Mesothelial cell of epicardium (in vitro differentiated cells): ENCODE measurements at regions not wholly inside any gene's neighbourhood (a gene's known extent, or its start where the extent isn't known, plus 50 kb on each side); places are given as distances from the start of the nearest gene placed in this dataset.

Source experiments
- DNase-seq, 2 experiments: peaks; one replicate each; pipeline ENCODE4 v3.0.0; 2021; ENCODE audit warnings: low spot score in 2 of 2; ENCODE audit not compliant: unreplicated experiment in 2 of 2
- H3K27ac Mint-ChIP-seq: 2 replicates; pipeline ENCODE4 v1.8.0; 2021; ENCODE audit warnings: mixed read lengths
- H3K27me3 Mint-ChIP-seq: 2 replicates; pipeline ENCODE4 v1.8.0; 2021; ENCODE audit warnings: low read depth, mixed read lengths
- H3K36me3 Mint-ChIP-seq: 2 replicates; pipeline ENCODE4 v1.8.0; 2021; ENCODE audit warnings: mixed read lengths
- H3K4me1 Mint-ChIP-seq: 2 replicates; pipeline ENCODE4 v1.8.0; 2021; ENCODE audit warnings: mixed read lengths
- H3K4me3 Mint-ChIP-seq: 2 replicates; pipeline ENCODE4 v1.8.0; 2021; ENCODE audit warnings: mild to moderate bottlenecking, moderate library complexity, mixed read lengths
- H3K9me3 Mint-ChIP-seq: 2 replicates; pipeline ENCODE4 v1.8.0; 2021; ENCODE audit warnings: mixed read lengths
- TF ChIP-seq, protein P1 (sequence below): fragments of 200-600 bp; sonication (generic); IDR thresholded peaks from one replicate; pipeline ENCODE4 v1.5.0; 2021; ENCODE audit warnings: antibody characterized with exemption; ENCODE audit not compliant: unreplicated experiment

DNA sequence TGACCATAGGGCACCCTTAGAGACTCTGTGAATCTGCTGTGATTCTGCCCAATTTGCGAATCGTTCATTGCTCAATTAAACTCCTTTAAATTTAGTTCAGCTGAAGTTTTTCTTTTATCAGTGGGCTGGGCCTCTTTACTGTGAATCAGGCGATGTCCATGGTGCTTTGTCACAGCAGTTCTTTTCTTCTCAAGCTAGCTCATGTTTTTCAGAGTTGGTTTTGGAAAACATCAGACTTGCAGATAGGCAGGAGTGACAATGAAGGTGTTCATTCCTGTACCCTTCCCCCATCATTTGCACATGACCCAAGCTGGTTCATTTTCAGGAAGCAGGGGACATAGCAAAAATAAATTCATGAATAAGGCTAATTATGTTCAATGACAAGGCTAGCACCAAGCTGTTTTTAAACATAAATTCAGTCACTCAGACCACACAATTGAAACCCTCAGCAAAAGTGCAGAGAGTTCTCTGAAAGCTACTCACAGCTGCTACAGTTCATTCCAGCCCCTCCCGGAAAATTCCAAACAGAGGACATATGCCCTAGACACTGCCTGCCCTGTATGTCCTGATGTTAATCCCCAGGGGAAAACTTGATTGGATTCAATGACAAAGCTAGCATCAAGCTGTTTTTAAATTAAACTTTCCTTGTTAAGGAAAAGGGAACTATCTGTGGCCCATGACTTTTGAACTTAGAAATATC is 383.3 kb downstream of the C12orf75 start:
- no peaks in the 10 kb centered on the region for H3K9me3 Mint-ChIP-seq
- H3K4me3 Mint-ChIP-seq = no peak overlapping the region
- no peaks in the 10 kb centered on the region for H3K27me3 Mint-ChIP-seq
- H3K36me3 Mint-ChIP-seq = no peaks in the 10 kb centered on the region
- TF ChIP-seq, protein P1, sequence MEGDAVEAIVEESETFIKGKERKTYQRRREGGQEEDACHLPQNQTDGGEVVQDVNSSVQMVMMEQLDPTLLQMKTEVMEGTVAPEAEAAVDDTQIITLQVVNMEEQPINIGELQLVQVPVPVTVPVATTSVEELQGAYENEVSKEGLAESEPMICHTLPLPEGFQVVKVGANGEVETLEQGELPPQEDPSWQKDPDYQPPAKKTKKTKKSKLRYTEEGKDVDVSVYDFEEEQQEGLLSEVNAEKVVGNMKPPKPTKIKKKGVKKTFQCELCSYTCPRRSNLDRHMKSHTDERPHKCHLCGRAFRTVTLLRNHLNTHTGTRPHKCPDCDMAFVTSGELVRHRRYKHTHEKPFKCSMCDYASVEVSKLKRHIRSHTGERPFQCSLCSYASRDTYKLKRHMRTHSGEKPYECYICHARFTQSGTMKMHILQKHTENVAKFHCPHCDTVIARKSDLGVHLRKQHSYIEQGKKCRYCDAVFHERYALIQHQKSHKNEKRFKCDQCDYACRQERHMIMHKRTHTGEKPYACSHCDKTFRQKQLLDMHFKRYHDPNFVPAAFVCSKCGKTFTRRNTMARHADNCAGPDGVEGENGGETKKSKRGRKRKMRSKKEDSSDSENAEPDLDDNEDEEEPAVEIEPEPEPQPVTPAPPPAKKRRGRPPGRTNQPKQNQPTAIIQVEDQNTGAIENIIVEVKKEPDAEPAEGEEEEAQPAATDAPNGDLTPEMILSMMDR = no peak
- peaks cover 4% of the 10 kb centered on the region for H3K4me1 Mint-ChIP-seq
- no peak overlapping the region for H3K27ac Mint-ChIP-seq
- no peak for DNase-seq

DNA sequence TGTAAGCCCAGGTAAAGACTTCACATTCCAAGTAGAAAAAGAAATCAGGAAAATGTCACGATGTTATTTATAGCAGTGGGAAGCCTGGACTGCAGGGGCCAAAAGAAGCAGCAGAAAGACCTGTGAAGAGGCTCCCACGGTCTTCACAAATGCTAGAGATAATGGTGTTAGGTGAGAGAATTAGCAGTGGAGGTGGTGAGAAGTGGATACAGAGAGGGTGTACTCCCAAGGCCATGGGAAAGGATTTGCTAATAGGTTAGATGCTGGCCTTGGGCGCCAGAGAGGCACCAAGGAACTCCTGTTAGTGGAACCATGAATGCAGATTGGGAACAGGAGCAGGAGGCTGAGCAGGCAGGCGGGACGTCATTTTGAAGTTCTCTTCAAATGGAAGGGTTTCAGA is 386.1 kb downstream of the C12orf75 start:
- Mint-ChIP-seq H3K27ac (no peak overlapping the region), H3K4me1 (peaks cover 15% of the 10 kb centered on the region), H3K36me3 (no peaks in the 10 kb centered on the region), H3K27me3 (no peaks in the 10 kb centered on the region), H3K9me3 (no peaks in the 10 kb centered on the region), H3K4me3 (no peak overlapping the region)
- TF ChIP-seq, protein P1 = no peak
- DNase-seq = no peak

DNA sequence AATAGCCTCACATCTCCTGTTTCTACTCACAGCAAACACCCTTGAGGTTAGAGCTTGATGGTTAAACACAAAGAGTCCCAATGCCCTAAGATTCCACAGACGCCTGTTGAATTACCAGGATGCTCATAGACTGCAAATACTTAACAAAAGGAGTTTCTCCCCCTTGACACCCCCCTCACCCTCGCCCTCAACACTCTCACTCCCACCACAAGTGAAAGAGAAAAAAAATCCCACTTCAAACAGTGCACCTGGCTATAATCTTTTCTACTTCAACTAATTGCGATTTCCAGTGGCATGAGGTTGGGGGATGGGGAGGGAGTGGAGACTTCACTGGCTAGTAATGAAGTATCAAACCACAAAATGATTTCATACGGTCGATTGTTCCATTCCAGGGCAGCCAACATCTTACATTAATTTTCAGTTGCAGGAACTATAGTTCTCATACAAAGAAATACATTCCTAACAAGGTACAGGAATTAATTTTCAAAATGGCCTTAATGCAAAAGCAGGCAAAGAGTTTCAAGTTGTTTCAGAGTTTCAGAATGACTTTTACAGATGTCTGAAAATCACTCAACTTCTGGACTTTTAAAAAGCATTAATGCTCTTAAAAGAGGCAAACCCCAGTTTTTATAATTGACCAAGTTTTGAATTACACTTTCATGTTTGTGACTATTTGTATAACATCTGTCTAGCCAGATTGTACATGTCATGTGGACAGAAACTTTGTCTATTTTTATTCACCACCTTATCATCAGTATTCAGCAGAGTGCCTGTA is 390.7 kb downstream of the C12orf75 start:
- Mint-ChIP-seq H3K4me3 (no peak overlapping the region), H3K27me3 (no peaks in the 10 kb centered on the region), H3K36me3 (no peaks in the 10 kb centered on the region), H3K9me3 (no peaks in the 10 kb centered on the region), H3K27ac (no peak overlapping the region), H3K4me1 (peaks cover 44% of the 10 kb centered on the region)
- no peak for DNase-seq
- TF ChIP-seq, protein P1 = no peak

DNA sequence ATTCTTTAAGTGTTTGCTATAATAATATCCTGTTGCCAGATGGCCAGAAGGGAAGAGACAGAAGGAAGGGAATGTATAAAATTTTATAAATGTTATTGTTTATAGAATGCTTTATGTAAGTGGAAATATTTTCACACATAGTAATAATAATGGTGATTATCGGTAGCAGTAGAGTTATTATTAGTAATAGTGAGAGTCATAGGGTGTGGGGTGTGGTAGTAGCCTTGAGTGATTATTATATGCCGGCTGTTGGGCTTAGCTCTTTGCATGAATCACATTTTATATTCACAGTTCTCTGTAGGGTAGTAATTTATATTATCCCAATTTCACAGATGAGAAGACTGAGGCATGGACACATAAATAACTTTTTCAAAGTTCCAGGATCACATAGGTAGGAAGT is 391.4 kb downstream of the C12orf75 start:
- DNase-seq = no peak
- TF ChIP-seq, protein P1 = no peak
- H3K4me1 Mint-ChIP-seq = peaks cover 39% of the 10 kb centered on the region
- H3K4me3 Mint-ChIP-seq = no peak overlapping the region
- no peaks in the 10 kb centered on the region for H3K9me3 Mint-ChIP-seq
- no peak overlapping the region for H3K27ac Mint-ChIP-seq
- H3K27me3 Mint-ChIP-seq = no peaks in the 10 kb centered on the region
- H3K36me3 Mint-ChIP-seq = no peaks in the 10 kb centered on the region

DNA sequence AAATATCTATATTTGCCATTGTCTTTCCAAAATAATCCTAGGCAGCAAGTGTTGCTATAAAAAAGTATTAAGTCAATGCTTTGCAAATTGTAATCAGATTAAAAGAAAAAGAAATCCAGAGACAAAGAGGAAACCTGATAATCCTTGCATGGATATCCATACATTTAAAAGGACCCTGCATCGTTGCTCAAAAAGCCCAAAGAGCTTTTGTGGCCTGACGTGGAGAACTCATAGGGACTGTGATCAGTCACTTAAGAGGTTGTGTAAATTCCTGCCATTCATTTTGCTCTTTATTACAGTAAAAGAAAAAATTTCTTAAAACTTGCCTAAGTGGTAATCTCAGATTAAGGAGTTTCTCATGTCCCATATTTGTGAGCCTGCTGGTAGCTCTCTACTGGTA is 392.6 kb downstream of the C12orf75 start:
- no peaks in the 10 kb centered on the region for H3K27me3 Mint-ChIP-seq
- no peaks in the 10 kb centered on the region for H3K36me3 Mint-ChIP-seq
- TF ChIP-seq, protein P1 = no peak
- H3K27ac Mint-ChIP-seq = no peak overlapping the region
- H3K4me3 Mint-ChIP-seq = no peak overlapping the region
- peaks cover 39% of the 10 kb centered on the region for H3K4me1 Mint-ChIP-seq
- no peaks in the 10 kb centered on the region for H3K9me3 Mint-ChIP-seq
- no peak for DNase-seq
